OCI-LY1 (cell line): ENCODE measurements at regions not wholly inside any gene's neighbourhood (a gene's known extent, or its start where the extent isn't known, plus 50 kb on each side); places are given as distances from the start of the nearest gene placed in this dataset.

Experiments used
- H2AFZ ChIP-seq: fragments of 200-600 bp; sonication (generic), shearing (Covaris generic); 2 replicates; pipeline ENCODE4 v1.6.0; 2014; ENCODE audit warnings: antibody characterized with exemption, mild to moderate bottlenecking, low read length
- H3F3A ChIP-seq: fragments of 200-600 bp; sonication (generic), shearing (Covaris generic); 2 replicates; pipeline ENCODE4 v1.6.0; 2014; ENCODE audit warnings: mild to moderate bottlenecking, antibody characterized with exemption, low read length, moderate library complexity; ENCODE audit not compliant: insufficient read depth
- H3K27ac ChIP-seq: fragments of 200-600 bp; sonication (generic); 2 replicates; pipeline ENCODE4 v1.5.1; 2014; ENCODE audit warnings: low read length, mixed run types, mild to moderate bottlenecking, low read depth; ENCODE audit not compliant: poor library complexity, severe bottlenecking
- H3K27me3 ChIP-seq: fragments of 200-600 bp; sonication (generic); 2 replicates; pipeline ENCODE4 v1.6.0; 2014; ENCODE audit warnings: antibody characterized with exemption, mild to moderate bottlenecking, low read length, moderate library complexity; ENCODE audit not compliant: insufficient read depth
- H3K36me3 ChIP-seq: fragments of 200-600 bp; sonication (generic); 2 replicates; pipeline ENCODE4 v1.6.1; 2014; ENCODE audit warnings: mild to moderate bottlenecking, antibody characterized with exemption, low read length, moderate library complexity, mixed read lengths; ENCODE audit not compliant: insufficient read depth
- H3K4me1 ChIP-seq: fragments of 200-600 bp; sonication (generic); 2 replicates; pipeline ENCODE4 v1.5.1; 2014; ENCODE audit warnings: mild to moderate bottlenecking, low read length, moderate library complexity; ENCODE audit not compliant: insufficient read depth, severe bottlenecking
- H3K4me2 ChIP-seq: fragments of 200-600 bp; sonication (generic), shearing (Covaris generic); 2 replicates; pipeline ENCODE4 v1.6.1; 2014; ENCODE audit warnings: low read length
- H3K4me3 ChIP-seq: fragments of 200-600 bp; sonication (generic); 2 replicates; pipeline ENCODE4 v1.5.1; 2014; ENCODE audit warnings: low read length, low read depth, mild to moderate bottlenecking, mixed read lengths; ENCODE audit not compliant: poor library complexity, severe bottlenecking
- H3K79me2 ChIP-seq: fragments of 200-600 bp; shearing (Covaris generic); 2 replicates; pipeline ENCODE4 v1.6.1; 2016; ENCODE audit warnings: mixed run types, low read length, mixed read lengths; ENCODE audit not compliant: insufficient read depth
- H3K9ac ChIP-seq: fragments of 200-600 bp; sonication (generic), shearing (Covaris generic); 2 replicates; pipeline ENCODE4 v1.6.1; 2014; ENCODE audit warnings: mild to moderate bottlenecking, low read length, mixed read lengths
- H3K9me2 ChIP-seq: fragments of 200-600 bp; sonication (generic), shearing (Covaris generic); 2 replicates; pipeline ENCODE4 v1.6.1; 2014; ENCODE audit warnings: low read depth, mild to moderate bottlenecking, low read length, mixed read lengths
- H3K9me3 ChIP-seq: fragments of 200-600 bp; shearing (Covaris generic); 2 replicates; pipeline ENCODE4 v1.6.1; 2014; ENCODE audit warnings: low read length, mixed read lengths
- H4K20me1 ChIP-seq: fragments of 200-600 bp; sonication (generic), shearing (Covaris generic); 2 replicates; pipeline ENCODE4 v1.6.0; 2016; ENCODE audit warnings: mild to moderate bottlenecking, low read length; ENCODE audit not compliant: insufficient read depth
- CTCF ChIP-seq: fragments of 200-600 bp; sonication (generic), shearing (Covaris generic); IDR thresholded peaks from 2 replicates; pipeline ENCODE4 v1.5.1; 2017; ENCODE audit warnings: mild to moderate bottlenecking, antibody characterized with exemption, low read length, moderate library complexity, mixed read lengths
- EZH2 ChIP-seq: fragments of 200-600 bp; sonication (generic), shearing (Covaris generic); IDR thresholded peaks from 2 replicates; pipeline ENCODE4 v1.8.0; 2017; ENCODE audit warnings: borderline replicate concordance, mixed run types, mild to moderate bottlenecking, antibody characterized with exemption, low read length, moderate library complexity, mixed read lengths

DNA sequence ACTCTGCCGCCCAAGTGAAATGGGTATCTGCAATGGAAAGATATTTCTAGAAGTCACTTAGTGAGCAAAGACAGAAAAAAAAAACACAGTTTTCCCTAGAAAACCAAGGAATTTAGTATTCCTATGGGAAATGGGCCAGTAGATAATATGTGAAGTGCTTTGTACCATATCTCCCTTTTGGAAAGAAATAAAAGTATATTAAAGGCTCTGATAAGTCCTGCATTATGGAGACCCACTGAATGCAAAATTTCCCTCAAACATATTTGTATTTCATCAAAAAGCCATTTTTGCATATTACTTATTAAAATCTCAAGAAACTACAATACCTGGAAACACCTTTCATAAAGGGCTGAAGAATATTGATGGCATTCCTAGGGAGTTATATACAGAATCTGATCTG is 51.6 kb upstream of the DYNLRB2 start:
- Histone ChIP-seq H3K27me3 (no peaks in the 10 kb centered on the region), H3K79me2 (no peaks in the 10 kb centered on the region), H3K4me1 (no peaks in the 10 kb centered on the region), H3K9me2 (no peaks in the 10 kb centered on the region), H3K27ac (no peak overlapping the region), H4K20me1 (no peaks in the 10 kb centered on the region), H3K4me3 (no peak overlapping the region), H3K4me2 (no peak overlapping the region), H3K9me3 (no peaks in the 10 kb centered on the region), H2AFZ (no peak overlapping the region), H3K9ac (no peak overlapping the region), H3F3A (no peaks in the 10 kb centered on the region), H3K36me3 (no peaks in the 10 kb centered on the region)
- TF ChIP-seq CTCF (no peak), EZH2 (no peak)

DNA sequence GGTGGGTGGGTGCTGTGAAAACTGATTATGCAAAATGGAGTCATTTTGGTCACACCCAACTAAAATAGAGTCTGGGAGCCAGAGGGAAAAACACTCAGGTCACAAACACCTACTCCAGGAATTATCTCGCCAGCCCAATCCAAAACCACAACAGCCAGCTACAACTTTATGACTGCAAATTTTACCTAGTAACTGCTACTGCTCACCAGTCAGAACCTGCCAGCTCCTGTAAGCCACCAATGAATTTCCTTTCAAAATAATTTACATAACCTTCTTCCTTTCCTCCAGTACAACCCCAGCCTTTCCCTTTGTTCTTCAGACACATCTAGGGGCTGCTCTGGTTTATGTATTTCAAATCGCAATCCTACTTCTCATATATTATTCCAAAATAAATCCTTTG is 52.6 kb upstream of the DYNLRB2 start:
- H3K9me3 ChIP-seq, result no peaks in the 10 kb centered on the region
- H3K4me1 ChIP-seq, result no peaks in the 10 kb centered on the region
- no peak overlapping the region for H3K4me2 ChIP-seq
- H3K4me3 ChIP-seq, result no peak overlapping the region
- H3K27me3 ChIP-seq, result no peaks in the 10 kb centered on the region
- H4K20me1 ChIP-seq, result no peaks in the 10 kb centered on the region
- no peak overlapping the region for H3K27ac ChIP-seq
- TF ChIP-seq EZH2 (no peak), CTCF (no peak)
- H3F3A ChIP-seq, result no peaks in the 10 kb centered on the region
- no peaks in the 10 kb centered on the region for H3K36me3 ChIP-seq
- no peak overlapping the region for H2AFZ ChIP-seq
- no peaks in the 10 kb centered on the region for H3K9me2 ChIP-seq
- no peak overlapping the region for H3K9ac ChIP-seq
- no peaks in the 10 kb centered on the region for H3K79me2 ChIP-seq

- Histone ChIP-seq H3K9me2 (no peaks in the 10 kb centered on the region), H4K20me1 (no peaks in the 10 kb centered on the region), H3K4me1 (no peaks in the 10 kb centered on the region), H3K27me3 (no peaks in the 10 kb centered on the region), H3K36me3 (no peaks in the 10 kb centered on the region), H3K9me3 (no peaks in the 10 kb centered on the region), H3K4me2 (no peak overlapping the region), H3K4me3 (no peak overlapping the region), H3K27ac (no peak overlapping the region), H3F3A (no peaks in the 10 kb centered on the region), H2AFZ (no peak overlapping the region), H3K9ac (no peak overlapping the region), H3K79me2 (no peaks in the 10 kb centered on the region)
- TF ChIP-seq EZH2 (no peak), CTCF (no peak)
These were observed 60.1 kb upstream of the DYNLRB2 start for GRCh38 chr16:80480664-80481063.
